ENCODE measurements at regions not wholly inside any gene's neighbourhood (a gene's known extent, or its start where the extent isn't known, plus 50 kb on each side); places are given as distances from the start of the nearest gene placed in this dataset.

GRCh38 chr6:98239057-98239456, 595.3 kb upstream of the POU3F2 start:
- no peak overlapping the region for H2AFZ ChIP-seq (ENCODE audit: low read depth, low read length, poor library complexity, severe bottlenecking)
- H3K4me2 ChIP-seq (ENCODE audit: low read length): no peak overlapping the region
- H3K9me3 ChIP-seq (ENCODE audit: control insufficient read depth in 1 of 2, insufficient read depth in 1 of 2, low read depth in 1 of 2, low read length in 2 of 2): no peaks in the 10 kb centered on the region
- POLR2A ChIA-PET: no interaction called here
- no TSS peak for BruUV-seq (replicated peaks)
- CTCF ChIA-PET: no interaction called here
- intact Hi-C loops (cut with micrococcal nuclease): no loop called here
- ATAC-seq (no peak), DNase-seq (ENCODE audit: low read depth, low spot score) (no peak)
- no peaks in the 10 kb centered on the region for H3K36me3 ChIP-seq (ENCODE audit: control insufficient read depth in 1 of 2, insufficient read depth in 2 of 2, low read length in 2 of 2)
- no peaks in the 10 kb centered on the region for H3K79me2 ChIP-seq (ENCODE audit: insufficient read depth, low read length)
- no peaks in the 10 kb centered on the region for H3K27me3 ChIP-seq (ENCODE audit: insufficient read depth, low read length)
- H3K4me1 ChIP-seq (ENCODE audit: control insufficient read depth in 1 of 2, insufficient read depth in 2 of 2, low read length in 2 of 2): no peaks in the 10 kb centered on the region
- no peak overlapping the region for H3K4me3 ChIP-seq (replicated peaks in 1 of 2; ENCODE audit: low read depth in 1 of 2, low read length in 2 of 2)
- RAD21 ChIA-PET (ENCODE audit: low non-redundant PET in 1 of 2, low total read pairs in 2 of 2, uncharacterized antibody in 2 of 2, unreplicated experiment in 2 of 2): no interaction called here
- no peaks in the 10 kb centered on the region for H3K9me2 ChIP-seq (ENCODE audit: insufficient read depth)
- no peaks in the 10 kb centered on the region for H4K20me1 ChIP-seq (ENCODE audit: insufficient read depth)
- no peak for TF ChIP-seq YY1 (IDR thresholded peaks at IDR 0.05; ENCODE audit: extremely low read depth, insufficient replicate concordance, low read depth, low read length)
- TF ChIP-seq SRF (IDR thresholded peaks at IDR 0.05; ENCODE audit: low read depth): no peak
- TF ChIP-seq SP1 (IDR thresholded peaks at IDR 0.05; ENCODE audit: low read depth): no peak
- no peak for TF ChIP-seq EZH2 (IDR thresholded peaks at IDR 0.05)
- no peak for TF ChIP-seq CBX3 (IDR thresholded peaks at IDR 0.05; ENCODE audit: low read depth)
- TF ChIP-seq POLR2AphosphoS5 (IDR thresholded peaks at IDR 0.05; ENCODE audit: low read depth, low read length): no peak
- TF ChIP-seq POLR2A (IDR thresholded peaks at IDR 0.05; ENCODE audit: borderline replicate concordance, extremely low read depth, insufficient read depth, insufficient read length): no peak
- no peak overlapping the region for H3K9ac ChIP-seq (ENCODE audit: low read length)
- H3K27ac ChIP-seq (ENCODE audit: low read depth, low read length): no peak overlapping the region

DNA sequence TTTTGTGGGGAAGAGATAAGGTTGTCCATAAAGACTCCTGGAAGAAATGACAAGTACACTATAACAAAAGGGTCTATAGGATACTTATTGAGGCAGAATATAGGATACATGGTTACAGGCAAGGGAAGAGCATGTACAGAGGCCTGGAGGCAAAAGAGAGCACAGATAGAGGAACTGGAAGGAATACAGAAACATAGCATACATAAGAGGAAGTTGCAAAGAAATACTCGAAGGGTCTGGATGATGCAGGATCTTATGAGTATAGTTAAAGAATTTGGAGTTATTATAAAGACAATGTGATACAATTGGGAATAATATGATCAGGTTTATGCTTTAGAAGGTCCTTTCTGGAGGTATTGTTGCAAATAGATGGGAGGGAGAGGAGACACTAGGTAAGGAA, 592.7 kb upstream of the POU3F2 start:
- CTCF ChIA-PET: no interaction called here
- TF ChIP-seq SIN3A (IDR thresholded peaks at IDR 0.05; ENCODE audit: low read depth) (no peak), FOSL1 (IDR thresholded peaks at IDR 0.05; ENCODE audit: low read depth) (no peak), CEBPB (IDR thresholded peaks at IDR 0.05; ENCODE audit: low read depth) (no peak), ELF1 (IDR thresholded peaks at IDR 0.05; ENCODE audit: borderline replicate concordance, low read depth) (no peak), EZH2phosphoT487 (IDR thresholded peaks at IDR 0.05; ENCODE audit: borderline replicate concordance) (no peak), EZH2 (IDR thresholded peaks at IDR 0.05) (no peak), CBX3 (IDR thresholded peaks at IDR 0.05; ENCODE audit: low read depth) (no peak)
- TF ChIP-seq, protein P1, sequence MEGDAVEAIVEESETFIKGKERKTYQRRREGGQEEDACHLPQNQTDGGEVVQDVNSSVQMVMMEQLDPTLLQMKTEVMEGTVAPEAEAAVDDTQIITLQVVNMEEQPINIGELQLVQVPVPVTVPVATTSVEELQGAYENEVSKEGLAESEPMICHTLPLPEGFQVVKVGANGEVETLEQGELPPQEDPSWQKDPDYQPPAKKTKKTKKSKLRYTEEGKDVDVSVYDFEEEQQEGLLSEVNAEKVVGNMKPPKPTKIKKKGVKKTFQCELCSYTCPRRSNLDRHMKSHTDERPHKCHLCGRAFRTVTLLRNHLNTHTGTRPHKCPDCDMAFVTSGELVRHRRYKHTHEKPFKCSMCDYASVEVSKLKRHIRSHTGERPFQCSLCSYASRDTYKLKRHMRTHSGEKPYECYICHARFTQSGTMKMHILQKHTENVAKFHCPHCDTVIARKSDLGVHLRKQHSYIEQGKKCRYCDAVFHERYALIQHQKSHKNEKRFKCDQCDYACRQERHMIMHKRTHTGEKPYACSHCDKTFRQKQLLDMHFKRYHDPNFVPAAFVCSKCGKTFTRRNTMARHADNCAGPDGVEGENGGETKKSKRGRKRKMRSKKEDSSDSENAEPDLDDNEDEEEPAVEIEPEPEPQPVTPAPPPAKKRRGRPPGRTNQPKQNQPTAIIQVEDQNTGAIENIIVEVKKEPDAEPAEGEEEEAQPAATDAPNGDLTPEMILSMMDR (IDR thresholded peaks at IDR 0.05 in 2 of 3, conservative IDR thresholded peaks at IDR 0.05 in 1 of 3; ENCODE audit: borderline replicate concordance in 1 of 3, insufficient read depth in 1 of 3, low read depth in 2 of 3, low read length in 2 of 3): no peak
- TF ChIP-seq, protein P2, sequence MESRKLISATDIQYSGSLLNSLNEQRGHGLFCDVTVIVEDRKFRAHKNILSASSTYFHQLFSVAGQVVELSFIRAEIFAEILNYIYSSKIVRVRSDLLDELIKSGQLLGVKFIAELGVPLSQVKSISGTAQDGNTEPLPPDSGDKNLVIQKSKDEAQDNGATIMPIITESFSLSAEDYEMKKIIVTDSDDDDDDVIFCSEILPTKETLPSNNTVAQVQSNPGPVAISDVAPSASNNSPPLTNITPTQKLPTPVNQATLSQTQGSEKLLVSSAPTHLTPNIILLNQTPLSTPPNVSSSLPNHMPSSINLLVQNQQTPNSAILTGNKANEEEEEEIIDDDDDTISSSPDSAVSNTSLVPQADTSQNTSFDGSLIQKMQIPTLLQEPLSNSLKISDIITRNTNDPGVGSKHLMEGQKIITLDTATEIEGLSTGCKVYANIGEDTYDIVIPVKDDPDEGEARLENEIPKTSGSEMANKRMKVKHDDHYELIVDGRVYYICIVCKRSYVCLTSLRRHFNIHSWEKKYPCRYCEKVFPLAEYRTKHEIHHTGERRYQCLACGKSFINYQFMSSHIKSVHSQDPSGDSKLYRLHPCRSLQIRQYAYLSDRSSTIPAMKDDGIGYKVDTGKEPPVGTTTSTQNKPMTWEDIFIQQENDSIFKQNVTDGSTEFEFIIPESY (IDR thresholded peaks at IDR 0.05; ENCODE audit: extremely low read depth, insufficient replicate concordance, low read length): no peak

More for the DNA sequence above, 592.7 kb upstream of the POU3F2 start:
- Histone ChIP-seq H2AFZ (ENCODE audit: low read depth, low read length, poor library complexity, severe bottlenecking) (no peak overlapping the region), H4K20me1 (ENCODE audit: insufficient read depth) (no peaks in the 10 kb centered on the region), H3K9ac (ENCODE audit: low read length) (no peak overlapping the region), H3K9me3 (ENCODE audit: control insufficient read depth in 1 of 2, insufficient read depth in 1 of 2, low read depth in 1 of 2, low read length in 2 of 2) (no peaks in the 10 kb centered on the region), H3K9me2 (ENCODE audit: insufficient read depth) (no peaks in the 10 kb centered on the region), H3K4me3 (replicated peaks in 1 of 2; ENCODE audit: low read depth in 1 of 2, low read length in 2 of 2) (no peak overlapping the region), H3K27ac (ENCODE audit: low read depth, low read length) (no peak overlapping the region), H3K27me3 (ENCODE audit: insufficient read depth, low read length) (no peaks in the 10 kb centered on the region), H3K4me1 (ENCODE audit: control insufficient read depth in 1 of 2, insufficient read depth in 2 of 2, low read length in 2 of 2) (no peaks in the 10 kb centered on the region), H3K36me3 (ENCODE audit: control insufficient read depth in 1 of 2, insufficient read depth in 2 of 2, low read length in 2 of 2) (no peaks in the 10 kb centered on the region), H3K79me2 (ENCODE audit: insufficient read depth, low read length) (no peaks in the 10 kb centered on the region), H3K4me2 (ENCODE audit: low read length) (no peak overlapping the region)
- no TSS peak for BruUV-seq (replicated peaks)
- POLR2A ChIA-PET: no interaction called here
- RAD21 ChIA-PET (ENCODE audit: low non-redundant PET in 1 of 2, low total read pairs in 2 of 2, uncharacterized antibody in 2 of 2, unreplicated experiment in 2 of 2): no interaction called here
- ATAC-seq (no peak), DNase-seq (ENCODE audit: low read depth, low spot score) (no peak)
- intact Hi-C loops (cut with micrococcal nuclease): no loop called here

All from HCT116 (cell line).